Skeletal muscle tissue (tissue), 3 donors: ENCODE measurements at regions not wholly inside any gene's neighbourhood (a gene's known extent, or its start where the extent isn't known, plus 50 kb on each side); places are given as distances from the start of the nearest gene placed in this dataset.
"Not testable (repeated sequence)": the region's sequence is repeated elsewhere in the genome, so short reads cannot be mapped to it uniquely, and the experiment has no call there.

ENCODE experiments used
- H3K27ac ChIP-seq: one replicate; pipeline ENCODE4 v1.7.0; 2013; ENCODE audit warnings: mild to moderate bottlenecking, low read depth, low read length, inconsistent platforms
- H3K27me3 ChIP-seq, 3 donors: one replicate each; pipeline ENCODE4 v1.7.0; 2013; ENCODE audit warnings: low read length in 3 of 3; ENCODE audit not compliant: control insufficient read depth in 3 of 3, insufficient read depth in 3 of 3
- H3K36me3 ChIP-seq, 3 donors: one replicate each; pipeline ENCODE4 v1.7.0; 2013; ENCODE audit warnings: low read length in 3 of 3; ENCODE audit not compliant: control insufficient read depth in 3 of 3, insufficient read depth in 3 of 3
- H3K4me1 ChIP-seq, 3 donors: one replicate each; pipeline ENCODE4 v1.7.0; 2013; ENCODE audit warnings: low read length in 3 of 3, mild to moderate bottlenecking in 3 of 3; ENCODE audit not compliant: control insufficient read depth in 3 of 3, insufficient read depth in 3 of 3
- H3K4me3 ChIP-seq, 3 donors: one replicate each; pipeline ENCODE4 v1.7.0; 2013; ENCODE audit warnings: low read length in 3 of 3
- H3K9ac ChIP-seq, 3 donors: one replicate each; pipeline ENCODE4 v1.7.0; 2013; ENCODE audit warnings: low read length in 3 of 3, mild to moderate bottlenecking in 3 of 3, moderate library complexity in 2 of 3, low read depth in 1 of 3
- H3K9me3 ChIP-seq, 3 donors: one replicate each; pipeline ENCODE4 v1.7.0; 2013; ENCODE audit warnings: low read length in 3 of 3; ENCODE audit not compliant: control insufficient read depth in 3 of 3
- donor health status: Osteomylitis.

DNA sequence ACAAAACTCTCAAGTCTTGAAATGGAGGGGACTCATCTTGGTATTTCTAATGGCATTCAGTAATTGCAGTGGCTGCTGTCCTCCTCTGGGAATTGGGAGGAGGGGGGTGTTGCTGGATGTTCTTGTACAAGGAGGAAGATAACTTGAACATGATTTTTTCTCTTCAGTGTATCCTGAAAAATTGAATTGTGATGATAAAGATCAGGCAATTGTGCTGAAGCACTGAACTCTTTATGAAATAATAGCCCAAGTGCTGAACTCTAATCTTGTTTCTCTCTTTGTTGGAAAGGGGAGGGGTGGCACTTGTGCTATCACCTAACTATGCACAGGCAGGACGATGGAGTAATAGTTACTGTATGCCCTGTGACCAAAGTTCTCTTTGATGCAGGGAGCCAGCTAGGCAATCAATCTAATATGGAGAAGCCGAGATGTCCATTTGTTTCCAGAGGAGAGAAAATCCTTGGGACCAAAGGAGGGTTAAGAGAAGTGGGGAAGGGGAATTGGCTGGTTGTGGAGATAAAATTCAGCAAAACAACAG lies 68.1 kb upstream of the ATP2C1 start:
- no peaks in the 10 kb centered on the region for H3K27me3 ChIP-seq
- H3K27ac ChIP-seq, result no peak overlapping the region
- no peaks in the 10 kb centered on the region for H3K9me3 ChIP-seq
- H3K4me1 ChIP-seq, result no peaks in the 10 kb centered on the region
- no peak overlapping the region for H3K4me3 ChIP-seq
- no peaks in the 10 kb centered on the region for H3K36me3 ChIP-seq
- H3K9ac ChIP-seq, result no peak overlapping the region

- no peaks in the 10 kb centered on the region for H3K36me3 ChIP-seq
- no peaks in the 10 kb centered on the region for H3K27me3 ChIP-seq
- H3K9ac ChIP-seq, result no peak overlapping the region
- no peak overlapping the region for H3K27ac ChIP-seq
- no peak overlapping the region for H3K4me3 ChIP-seq
- H3K4me1 ChIP-seq, result no peaks in the 10 kb centered on the region
- no peaks in the 10 kb centered on the region for H3K9me3 ChIP-seq
These were observed 67.2 kb upstream of the ATP2C1 start for GRCh38 chr3:130826516-130827182.

DNA sequence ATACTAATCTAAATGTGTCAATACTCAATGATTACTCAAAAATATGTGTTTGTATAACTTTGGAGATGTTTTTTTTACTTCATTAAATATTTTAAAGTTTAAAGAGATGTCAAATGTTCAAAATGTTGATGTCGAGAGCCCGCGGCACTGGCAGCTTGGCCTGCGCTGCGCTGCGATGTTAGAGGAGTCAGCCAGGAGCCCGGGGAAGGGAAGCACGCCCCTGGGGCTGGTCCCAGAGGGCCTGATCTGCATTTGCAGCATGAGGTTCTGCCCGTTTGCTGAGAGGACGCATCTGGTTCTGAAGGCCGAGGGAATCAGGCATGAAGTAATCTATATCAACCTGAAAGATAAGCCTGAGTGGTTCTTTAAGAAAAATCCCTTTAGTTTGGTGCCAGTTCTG lies 66.4 kb upstream of the ATP2C1 start:
- no peaks in the 10 kb centered on the region for H3K9me3 ChIP-seq

DNA sequence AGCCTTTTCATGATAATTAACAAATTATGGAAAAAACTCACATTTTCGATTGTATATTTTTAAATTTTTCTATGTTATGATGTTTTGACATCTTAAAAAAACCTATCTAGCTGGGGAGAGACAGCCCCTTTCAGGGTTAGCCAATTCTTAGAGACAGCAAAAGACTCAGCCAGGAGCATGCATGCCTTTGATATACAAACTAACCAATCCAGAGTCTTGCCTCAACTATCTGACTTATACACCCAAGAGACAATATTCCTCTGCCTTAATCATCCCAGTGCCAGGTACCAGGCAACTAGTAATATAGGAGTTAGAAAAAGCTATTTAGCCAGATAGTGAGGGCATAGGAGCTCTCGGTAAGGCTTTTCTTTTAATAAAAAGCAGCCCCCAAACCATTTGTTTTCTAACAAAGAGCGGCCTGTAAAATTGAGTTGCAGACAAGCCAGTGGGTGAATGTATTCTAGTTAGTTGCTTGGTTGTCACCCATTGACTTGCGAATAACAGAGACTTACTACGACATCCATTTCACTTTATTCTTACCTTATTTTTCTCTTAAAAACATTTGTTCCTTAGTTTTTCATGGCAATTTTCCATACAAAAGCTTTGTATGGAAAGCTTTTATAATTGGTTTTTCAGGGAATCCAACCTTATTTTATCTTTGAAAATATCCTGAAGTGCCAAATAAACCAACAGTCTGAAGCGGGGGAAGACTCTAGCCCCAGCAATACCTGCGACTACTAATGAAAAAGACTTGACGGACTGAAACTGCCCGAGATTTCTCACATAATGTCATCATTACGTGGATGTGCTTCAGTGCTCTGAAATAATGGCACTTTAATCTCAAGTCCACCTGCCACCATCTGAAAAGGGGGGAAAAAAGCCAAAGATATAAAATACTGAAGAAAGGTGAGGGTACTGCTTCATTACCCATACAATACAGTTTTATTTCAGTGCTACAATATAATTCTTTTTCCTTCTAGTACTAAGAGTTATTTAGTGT lies 64.6 kb upstream of the ATP2C1 start:
- no peaks in the 10 kb centered on the region for H3K9me3 ChIP-seq
- no peaks in the 10 kb centered on the region for H3K36me3 ChIP-seq
- H3K27me3 ChIP-seq, result no peaks in the 10 kb centered on the region
- H3K9ac ChIP-seq, result no peak overlapping the region
- H3K27ac ChIP-seq, result no peak overlapping the region
- no peak overlapping the region for H3K4me3 ChIP-seq
- no peaks in the 10 kb centered on the region for H3K4me1 ChIP-seq

More for the DNA sequence above, 66.4 kb upstream of the ATP2C1 start:
- Histone ChIP-seq H3K9ac (no peak overlapping the region), H3K4me3 (no peak overlapping the region), H3K27me3 (no peaks in the 10 kb centered on the region), H3K36me3 (no peaks in the 10 kb centered on the region), H3K27ac (no peak overlapping the region), H3K4me1 (no peaks in the 10 kb centered on the region)

GRCh38 chr3:130831719-130832400 lies 62.0 kb upstream of the ATP2C1 start:
- no peak overlapping the region for H3K4me3 ChIP-seq
- H3K27me3 ChIP-seq, result no peaks in the 10 kb centered on the region
- H3K27ac ChIP-seq, result no peak overlapping the region
- H3K4me1 ChIP-seq, result peaks cover 0 to 8% (median 2%) of the 10 kb centered on the region in 3 donors
- H3K9ac ChIP-seq, result no peak overlapping the region
- H3K36me3 ChIP-seq, result no peaks in the 10 kb centered on the region
- H3K9me3 ChIP-seq, result no peaks in the 10 kb centered on the region

DNA sequence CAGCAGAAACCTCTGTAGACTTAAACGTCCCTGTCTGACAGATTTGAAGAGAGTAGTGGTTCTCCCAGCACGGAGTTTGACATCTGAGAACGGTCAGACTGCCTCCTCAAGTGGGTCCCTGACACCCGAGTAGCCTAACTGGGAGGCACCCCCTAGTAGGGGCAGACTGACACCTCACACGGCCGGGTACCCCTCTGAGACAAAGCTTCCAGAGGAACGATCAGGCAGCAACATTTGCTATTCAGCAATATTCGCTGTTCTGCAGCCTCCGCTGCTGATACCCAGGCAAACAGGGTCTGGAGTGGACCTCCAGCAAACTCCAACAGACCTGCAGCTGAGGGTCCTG lies 61.5 kb upstream of the ATP2C1 start:
- H3K4me1 ChIP-seq, H3K9me3 ChIP-seq, H3K4me3 ChIP-seq, H3K27me3 ChIP-seq, H3K36me3 ChIP-seq, H3K27ac ChIP-seq, H3K9ac ChIP-seq: not testable (repeated sequence)

DNA sequence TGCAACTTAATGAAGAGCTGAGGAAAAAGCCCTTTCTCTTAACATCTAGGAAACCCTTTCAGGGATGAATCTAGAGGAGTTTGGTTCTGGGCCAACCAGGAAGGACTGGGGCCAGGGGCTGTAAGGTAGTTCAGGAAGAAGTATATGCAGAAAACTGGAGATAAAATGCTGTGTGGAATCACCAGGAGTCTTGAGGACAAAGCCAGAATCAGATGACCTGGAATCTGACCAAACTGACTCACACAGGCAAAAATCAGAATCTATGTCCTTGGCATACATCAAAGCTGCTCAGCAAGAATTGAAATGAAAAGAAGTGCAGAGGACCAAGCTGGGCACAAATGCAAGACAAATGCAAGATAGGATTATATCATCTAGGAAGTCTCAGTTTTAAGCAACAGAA lies 59.4 kb upstream of the ATP2C1 start:
- H3K36me3 ChIP-seq, result no peaks in the 10 kb centered on the region
- no peak overlapping the region for H3K27ac ChIP-seq
- H3K4me1 ChIP-seq, result peaks cover 2 to 14% (median 4%) of the 10 kb centered on the region in 3 donors
- H3K4me3 ChIP-seq, result no peak overlapping the region
- no peaks in the 10 kb centered on the region for H3K27me3 ChIP-seq
- no peaks in the 10 kb centered on the region for H3K9me3 ChIP-seq
- H3K9ac ChIP-seq, result no peak overlapping the region

GRCh38 chr3:130835483-130835882 lies 58.4 kb upstream of the ATP2C1 start:
- Histone ChIP-seq H3K9me3 (no peaks in the 10 kb centered on the region), H3K4me1 (peaks cover 5 to 20% (median 11%) of the 10 kb centered on the region in 3 donors), H3K27me3 (no peaks in the 10 kb centered on the region), H3K4me3 (no peak overlapping the region), H3K9ac (peak overlapping the region in 1 of 3 donors; percentile 10), H3K36me3 (no peaks in the 10 kb centered on the region), H3K27ac (peak overlapping the region; percentile 31)

- Histone ChIP-seq H3K9ac (peak overlapping the region in 1 of 3 donors; percentile 34), H3K4me3 (no peak overlapping the region), H3K27ac (peak overlapping the region; percentile 72), H3K4me1 (peaks cover 16 to 34% (median 23%) of the 10 kb centered on the region in 3 donors), H3K36me3 (no peaks in the 10 kb centered on the region), H3K9me3 (no peaks in the 10 kb centered on the region), H3K27me3 (no peaks in the 10 kb centered on the region)
These were observed 54.8 kb upstream of the ATP2C1 start for GRCh38 chr3:130838898-130839600.
